ENCODE measurements at regions not wholly inside any gene's neighbourhood (a gene's known extent, or its start where the extent isn't known, plus 50 kb on each side); places are given as distances from the start of the nearest gene placed in this dataset.

DNA sequence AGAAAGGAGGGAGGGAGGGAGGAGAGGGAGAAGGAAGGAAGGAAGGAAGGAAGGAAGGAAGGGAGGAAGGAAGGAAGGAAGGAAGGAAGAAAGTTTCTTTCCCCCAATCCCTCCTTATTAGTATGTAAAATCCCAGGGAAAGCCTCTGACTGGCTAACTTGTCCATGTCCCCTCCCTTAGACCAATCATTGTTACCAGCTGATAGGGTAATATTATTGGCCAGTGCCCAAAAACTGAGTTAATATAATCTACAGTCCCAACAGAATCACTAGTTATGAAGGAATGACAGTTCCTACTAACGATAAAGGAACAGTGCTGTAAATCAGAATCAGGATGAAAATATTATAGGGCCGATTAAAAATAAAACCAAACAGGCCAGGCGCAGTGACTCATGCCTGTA lies 53.6 kb upstream of the CCNG1 start (continued):
- TF ChIP-seq, protein P1, sequence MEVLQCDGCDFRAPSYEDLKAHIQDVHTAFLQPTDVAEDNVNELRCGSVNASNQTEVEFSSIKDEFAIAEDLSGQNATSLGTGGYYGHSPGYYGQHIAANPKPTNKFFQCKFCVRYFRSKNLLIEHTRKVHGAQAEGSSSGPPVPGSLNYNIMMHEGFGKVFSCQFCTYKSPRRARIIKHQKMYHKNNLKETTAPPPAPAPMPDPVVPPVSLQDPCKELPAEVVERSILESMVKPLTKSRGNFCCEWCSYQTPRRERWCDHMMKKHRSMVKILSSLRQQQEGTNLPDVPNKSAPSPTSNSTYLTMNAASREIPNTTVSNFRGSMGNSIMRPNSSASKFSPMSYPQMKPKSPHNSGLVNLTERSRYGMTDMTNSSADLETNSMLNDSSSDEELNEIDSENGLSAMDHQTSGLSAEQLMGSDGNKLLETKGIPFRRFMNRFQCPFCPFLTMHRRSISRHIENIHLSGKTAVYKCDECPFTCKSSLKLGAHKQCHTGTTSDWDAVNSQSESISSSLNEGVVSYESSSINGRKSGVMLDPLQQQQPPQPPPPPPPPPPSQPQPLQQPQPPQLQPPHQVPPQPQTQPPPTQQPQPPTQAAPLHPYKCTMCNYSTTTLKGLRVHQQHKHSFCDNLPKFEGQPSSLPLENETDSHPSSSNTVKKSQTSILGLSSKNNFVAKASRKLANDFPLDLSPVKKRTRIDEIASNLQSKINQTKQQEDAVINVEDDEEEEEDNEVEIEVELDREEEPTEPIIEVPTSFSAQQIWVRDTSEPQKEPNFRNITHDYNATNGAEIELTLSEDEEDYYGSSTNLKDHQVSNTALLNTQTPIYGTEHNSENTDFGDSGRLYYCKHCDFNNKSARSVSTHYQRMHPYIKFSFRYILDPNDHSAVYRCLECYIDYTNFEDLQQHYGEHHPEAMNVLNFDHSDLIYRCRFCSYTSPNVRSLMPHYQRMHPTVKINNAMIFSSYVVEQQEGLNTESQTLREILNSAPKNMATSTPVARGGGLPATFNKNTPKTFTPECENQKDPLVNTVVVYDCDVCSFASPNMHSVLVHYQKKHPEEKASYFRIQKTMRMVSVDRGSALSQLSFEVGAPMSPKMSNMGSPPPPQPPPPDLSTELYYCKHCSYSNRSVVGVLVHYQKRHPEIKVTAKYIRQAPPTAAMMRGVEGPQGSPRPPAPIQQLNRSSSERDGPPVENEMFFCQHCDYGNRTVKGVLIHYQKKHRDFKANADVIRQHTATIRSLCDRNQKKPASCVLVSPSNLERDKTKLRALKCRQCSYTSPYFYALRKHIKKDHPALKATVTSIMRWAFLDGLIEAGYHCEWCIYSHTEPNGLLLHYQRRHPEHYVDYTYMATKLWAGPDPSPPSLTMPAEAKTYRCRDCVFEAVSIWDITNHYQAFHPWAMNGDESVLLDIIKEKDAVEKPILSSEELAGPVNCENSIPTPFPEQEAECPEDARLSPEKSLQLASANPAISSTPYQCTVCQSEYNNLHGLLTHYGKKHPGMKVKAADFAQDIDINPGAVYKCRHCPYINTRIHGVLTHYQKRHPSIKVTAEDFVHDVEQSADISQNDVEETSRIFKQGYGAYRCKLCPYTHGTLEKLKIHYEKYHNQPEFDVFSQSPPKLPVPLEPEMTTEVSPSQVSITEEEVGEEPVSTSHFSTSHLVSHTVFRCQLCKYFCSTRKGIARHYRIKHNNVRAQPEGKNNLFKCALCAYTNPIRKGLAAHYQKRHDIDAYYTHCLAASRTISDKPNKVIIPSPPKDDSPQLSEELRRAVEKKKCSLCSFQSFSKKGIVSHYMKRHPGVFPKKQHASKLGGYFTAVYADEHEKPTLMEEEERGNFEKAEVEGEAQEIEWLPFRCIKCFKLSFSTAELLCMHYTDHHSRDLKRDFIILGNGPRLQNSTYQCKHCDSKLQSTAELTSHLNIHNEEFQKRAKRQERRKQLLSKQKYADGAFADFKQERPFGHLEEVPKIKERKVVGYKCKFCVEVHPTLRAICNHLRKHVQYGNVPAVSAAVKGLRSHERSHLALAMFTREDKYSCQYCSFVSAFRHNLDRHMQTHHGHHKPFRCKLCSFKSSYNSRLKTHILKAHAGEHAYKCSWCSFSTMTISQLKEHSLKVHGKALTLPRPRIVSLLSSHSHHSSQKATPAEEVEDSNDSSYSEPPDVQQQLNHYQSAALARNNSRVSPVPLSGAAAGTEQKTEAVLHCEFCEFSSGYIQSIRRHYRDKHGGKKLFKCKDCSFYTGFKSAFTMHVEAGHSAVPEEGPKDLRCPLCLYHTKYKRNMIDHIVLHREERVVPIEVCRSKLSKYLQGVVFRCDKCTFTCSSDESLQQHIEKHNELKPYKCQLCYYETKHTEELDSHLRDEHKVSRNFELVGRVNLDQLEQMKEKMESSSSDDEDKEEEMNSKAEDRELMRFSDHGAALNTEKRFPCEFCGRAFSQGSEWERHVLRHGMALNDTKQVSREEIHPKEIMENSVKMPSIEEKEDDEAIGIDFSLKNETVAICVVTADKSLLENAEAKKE (CRISPR knock-in tag; IDR thresholded peaks at IDR 0.05): no peak
- TF ChIP-seq, protein P2, sequence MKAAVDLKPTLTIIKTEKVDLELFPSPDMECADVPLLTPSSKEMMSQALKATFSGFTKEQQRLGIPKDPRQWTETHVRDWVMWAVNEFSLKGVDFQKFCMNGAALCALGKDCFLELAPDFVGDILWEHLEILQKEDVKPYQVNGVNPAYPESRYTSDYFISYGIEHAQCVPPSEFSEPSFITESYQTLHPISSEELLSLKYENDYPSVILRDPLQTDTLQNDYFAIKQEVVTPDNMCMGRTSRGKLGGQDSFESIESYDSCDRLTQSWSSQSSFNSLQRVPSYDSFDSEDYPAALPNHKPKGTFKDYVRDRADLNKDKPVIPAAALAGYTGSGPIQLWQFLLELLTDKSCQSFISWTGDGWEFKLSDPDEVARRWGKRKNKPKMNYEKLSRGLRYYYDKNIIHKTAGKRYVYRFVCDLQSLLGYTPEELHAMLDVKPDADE (IDR thresholded peaks at IDR 0.05): no peak
- TF ChIP-seq CREB1 (CRISPR knock-in tag; IDR thresholded peaks at IDR 0.05; ENCODE audit: low read depth): no peak
- TF ChIP-seq ZNF331 (CRISPR knock-in tag; IDR thresholded peaks at IDR 0.05; ENCODE audit: low read depth): no peak
- TF ChIP-seq, protein P3, sequence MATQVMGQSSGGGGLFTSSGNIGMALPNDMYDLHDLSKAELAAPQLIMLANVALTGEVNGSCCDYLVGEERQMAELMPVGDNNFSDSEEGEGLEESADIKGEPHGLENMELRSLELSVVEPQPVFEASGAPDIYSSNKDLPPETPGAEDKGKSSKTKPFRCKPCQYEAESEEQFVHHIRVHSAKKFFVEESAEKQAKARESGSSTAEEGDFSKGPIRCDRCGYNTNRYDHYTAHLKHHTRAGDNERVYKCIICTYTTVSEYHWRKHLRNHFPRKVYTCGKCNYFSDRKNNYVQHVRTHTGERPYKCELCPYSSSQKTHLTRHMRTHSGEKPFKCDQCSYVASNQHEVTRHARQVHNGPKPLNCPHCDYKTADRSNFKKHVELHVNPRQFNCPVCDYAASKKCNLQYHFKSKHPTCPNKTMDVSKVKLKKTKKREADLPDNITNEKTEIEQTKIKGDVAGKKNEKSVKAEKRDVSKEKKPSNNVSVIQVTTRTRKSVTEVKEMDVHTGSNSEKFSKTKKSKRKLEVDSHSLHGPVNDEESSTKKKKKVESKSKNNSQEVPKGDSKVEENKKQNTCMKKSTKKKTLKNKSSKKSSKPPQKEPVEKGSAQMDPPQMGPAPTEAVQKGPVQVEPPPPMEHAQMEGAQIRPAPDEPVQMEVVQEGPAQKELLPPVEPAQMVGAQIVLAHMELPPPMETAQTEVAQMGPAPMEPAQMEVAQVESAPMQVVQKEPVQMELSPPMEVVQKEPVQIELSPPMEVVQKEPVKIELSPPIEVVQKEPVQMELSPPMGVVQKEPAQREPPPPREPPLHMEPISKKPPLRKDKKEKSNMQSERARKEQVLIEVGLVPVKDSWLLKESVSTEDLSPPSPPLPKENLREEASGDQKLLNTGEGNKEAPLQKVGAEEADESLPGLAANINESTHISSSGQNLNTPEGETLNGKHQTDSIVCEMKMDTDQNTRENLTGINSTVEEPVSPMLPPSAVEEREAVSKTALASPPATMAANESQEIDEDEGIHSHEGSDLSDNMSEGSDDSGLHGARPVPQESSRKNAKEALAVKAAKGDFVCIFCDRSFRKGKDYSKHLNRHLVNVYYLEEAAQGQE (IDR thresholded peaks at IDR 0.05; ENCODE audit: unreplicated experiment): no peak

Measured in GM23338 (cell line).